Endodermal cell (in vitro differentiated cells): ENCODE measurements at regions not wholly inside any gene's neighbourhood (a gene's known extent, or its start where the extent isn't known, plus 50 kb on each side); places are given as distances from the start of the nearest gene placed in this dataset.

Experiments used
- DNase-seq: peaks from one replicate; pipeline ENCODE4 v3.0.0-alpha.2; 2017
- H3K27ac ChIP-seq: 2 replicates; pipeline ENCODE4 v1.5.1; 2013; ENCODE audit warnings: mild to moderate bottlenecking, low read depth, low read length, moderate library complexity
- H3K27me3 ChIP-seq: 2 replicates; pipeline ENCODE4 v1.6.1; 2013; ENCODE audit warnings: mild to moderate bottlenecking, low read length, moderate library complexity; ENCODE audit not compliant: insufficient read depth, control insufficient read depth, poor library complexity, severe bottlenecking
- H3K36me3 ChIP-seq: 2 replicates; pipeline ENCODE4 v1.7.0; 2013; ENCODE audit warnings: mild to moderate bottlenecking, low read length, moderate library complexity; ENCODE audit not compliant: control insufficient read depth, insufficient read depth
- H3K4me1 ChIP-seq: one replicate; pipeline ENCODE4 v1.7.0; 2013; ENCODE audit warnings: low read length; ENCODE audit not compliant: control insufficient read depth, insufficient read depth
- H3K4me3 ChIP-seq: 2 replicates; pipeline ENCODE4 v1.5.1; 2013; ENCODE audit warnings: mild to moderate bottlenecking, low read length, moderate library complexity
- H3K9ac ChIP-seq: 2 replicates; pipeline ENCODE4 v1.6.1; 2013; ENCODE audit warnings: mild to moderate bottlenecking, low read length, moderate library complexity; ENCODE audit not compliant: poor library complexity, severe bottlenecking; ENCODE audit errors: extremely low read depth
- H3K9me3 ChIP-seq: 2 replicates; pipeline ENCODE4 v1.6.1; 2013; ENCODE audit warnings: mild to moderate bottlenecking, low read length, moderate library complexity; ENCODE audit not compliant: control insufficient read depth
- H3K27ac Mint-ChIP-seq: 2 replicates; pipeline ENCODE4 v1.8.0; 2020; ENCODE audit warnings: mixed read lengths
- H3K27me3 Mint-ChIP-seq: 2 replicates; pipeline ENCODE4 v1.8.0; 2021; ENCODE audit warnings: mild to moderate bottlenecking, mixed read lengths; ENCODE audit not compliant: insufficient read depth
- H3K36me3 Mint-ChIP-seq: 2 replicates; pipeline ENCODE4 v1.8.0; 2020; ENCODE audit warnings: low read depth, mixed read lengths
- H3K4me1 Mint-ChIP-seq: 2 replicates; pipeline ENCODE4 v1.8.0; 2020; ENCODE audit warnings: mixed read lengths
- H3K4me3 Mint-ChIP-seq: 2 replicates; pipeline ENCODE4 v1.8.0; 2020; ENCODE audit warnings: mild to moderate bottlenecking, moderate library complexity, mixed read lengths
- H3K9me3 Mint-ChIP-seq: 2 replicates; pipeline ENCODE4 v1.8.0; 2020; ENCODE audit warnings: mild to moderate bottlenecking, mixed read lengths
- WGBS, 2 experiments: methylation state at CpG; one replicate each; pipeline versions ENCODE4 v1.1.5 to v1.1.7; 2013; ENCODE audit warnings: missing lambda C conversion rate in 2 of 2, mixed read lengths in 1 of 2; ENCODE audit not compliant: insufficient coverage in 1 of 2, insufficient read length in 1 of 2; 5-methylcytosine and 5-hydroxymethylcytosine counted together
- TF ChIP-seq, protein P1 (sequence below): fragments of 200-600 bp; sonication (generic); conservative IDR thresholded peaks from 2 replicates; pipeline ENCODE4 v1.5.0; 2021; ENCODE audit warnings: antibody characterized with exemption, mild to moderate bottlenecking

DNA sequence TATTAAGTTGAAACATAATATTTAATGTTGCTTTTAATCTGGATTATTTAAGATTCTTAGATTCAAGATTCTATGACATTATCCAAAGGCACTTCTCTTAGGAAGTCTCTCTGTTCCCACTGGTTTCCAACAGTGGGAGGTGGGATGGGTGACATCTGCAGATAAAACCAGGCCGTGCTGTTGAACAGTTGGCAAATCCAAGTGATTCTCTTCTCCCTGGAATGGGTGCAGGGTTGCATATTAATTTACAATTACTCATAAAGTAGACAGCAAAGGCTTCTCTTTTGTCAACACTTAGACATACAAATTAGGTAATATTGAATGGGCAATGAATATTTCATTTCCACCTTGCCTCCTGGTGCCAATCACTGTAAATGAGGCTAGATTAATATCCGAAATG is 233.7 kb upstream of the IL12B start:
- no peak overlapping the region for H3K4me3 ChIP-seq
- Mint-ChIP-seq H3K27me3 (peaks cover 14% of the 10 kb centered on the region), H3K4me1 (peaks cover 20% of the 10 kb centered on the region), H3K4me3 (no peak overlapping the region), H3K36me3 (no peaks in the 10 kb centered on the region), H3K27ac (no peak overlapping the region), H3K9me3 (no peaks in the 10 kb centered on the region)
- H3K27ac ChIP-seq: no peak overlapping the region
- WGBS, 2 experiments: 95 to 100% methylated on average over 1 to 2 of the region's 2 CpGs
- no peak overlapping the region for H3K9ac ChIP-seq
- no peaks in the 10 kb centered on the region for H3K36me3 ChIP-seq
- H3K9me3 ChIP-seq: no peaks in the 10 kb centered on the region
- no peak for DNase-seq
- TF ChIP-seq, protein P1, sequence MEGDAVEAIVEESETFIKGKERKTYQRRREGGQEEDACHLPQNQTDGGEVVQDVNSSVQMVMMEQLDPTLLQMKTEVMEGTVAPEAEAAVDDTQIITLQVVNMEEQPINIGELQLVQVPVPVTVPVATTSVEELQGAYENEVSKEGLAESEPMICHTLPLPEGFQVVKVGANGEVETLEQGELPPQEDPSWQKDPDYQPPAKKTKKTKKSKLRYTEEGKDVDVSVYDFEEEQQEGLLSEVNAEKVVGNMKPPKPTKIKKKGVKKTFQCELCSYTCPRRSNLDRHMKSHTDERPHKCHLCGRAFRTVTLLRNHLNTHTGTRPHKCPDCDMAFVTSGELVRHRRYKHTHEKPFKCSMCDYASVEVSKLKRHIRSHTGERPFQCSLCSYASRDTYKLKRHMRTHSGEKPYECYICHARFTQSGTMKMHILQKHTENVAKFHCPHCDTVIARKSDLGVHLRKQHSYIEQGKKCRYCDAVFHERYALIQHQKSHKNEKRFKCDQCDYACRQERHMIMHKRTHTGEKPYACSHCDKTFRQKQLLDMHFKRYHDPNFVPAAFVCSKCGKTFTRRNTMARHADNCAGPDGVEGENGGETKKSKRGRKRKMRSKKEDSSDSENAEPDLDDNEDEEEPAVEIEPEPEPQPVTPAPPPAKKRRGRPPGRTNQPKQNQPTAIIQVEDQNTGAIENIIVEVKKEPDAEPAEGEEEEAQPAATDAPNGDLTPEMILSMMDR: no peak
- no peaks in the 10 kb centered on the region for H3K27me3 ChIP-seq
- peaks cover 3% of the 10 kb centered on the region for H3K4me1 ChIP-seq

DNA sequence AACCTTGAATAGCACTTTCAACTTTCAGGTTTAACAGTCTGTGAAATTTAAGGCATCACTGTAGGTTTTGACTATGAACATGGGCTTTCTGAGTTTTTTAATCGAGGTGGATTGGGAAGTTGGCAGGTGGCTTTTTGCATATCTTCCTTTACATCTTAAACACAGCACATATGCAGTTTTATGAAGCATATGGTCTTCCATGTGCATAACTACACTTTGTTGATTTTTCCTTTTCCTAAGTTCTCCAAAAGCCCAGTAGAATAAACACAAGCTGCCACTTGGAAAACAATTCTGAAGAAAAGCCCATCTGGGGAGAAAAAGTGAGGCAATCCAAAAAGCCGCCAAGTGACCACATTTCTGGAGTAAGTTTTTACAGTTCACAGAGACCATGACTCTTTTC is 236.5 kb upstream of the IL12B start:
- Histone ChIP-seq H3K9ac (no peak overlapping the region), H3K9me3 (no peaks in the 10 kb centered on the region), H3K4me1 (no peaks in the 10 kb centered on the region), H3K4me3 (no peak overlapping the region), H3K27ac (no peak overlapping the region), H3K27me3 (no peaks in the 10 kb centered on the region), H3K36me3 (no peaks in the 10 kb centered on the region)
- Mint-ChIP-seq H3K27ac (no peak overlapping the region), H3K4me1 (peaks cover 18% of the 10 kb centered on the region), H3K27me3 (peaks cover 6% of the 10 kb centered on the region), H3K36me3 (no peaks in the 10 kb centered on the region), H3K4me3 (no peak overlapping the region), H3K9me3 (no peaks in the 10 kb centered on the region)
- DNase-seq: no peak
- WGBS, 2 experiments: 95 to 100% methylated on average over 1 to 2 of the region's 2 CpGs
- TF ChIP-seq, protein P1: no peak

DNA sequence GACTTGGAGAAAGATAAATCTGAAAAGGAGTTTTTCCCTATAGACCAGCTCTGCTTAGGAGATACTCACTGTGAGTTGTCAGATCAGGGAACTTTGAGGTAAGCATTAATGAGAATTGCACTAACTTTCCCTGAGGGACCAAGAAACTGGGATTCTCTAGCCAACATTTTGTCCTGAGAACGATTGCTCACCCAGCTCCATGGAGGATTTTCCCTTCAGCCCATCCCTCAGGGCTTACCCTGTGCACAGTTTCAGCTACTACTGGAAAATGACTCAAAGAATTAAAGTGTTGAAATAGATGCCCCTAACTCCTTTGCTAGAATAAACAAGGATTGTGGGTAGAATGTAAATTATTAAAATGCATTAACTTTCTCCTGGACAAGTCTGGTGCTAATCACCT is 237.2 kb upstream of the IL12B start:
- H3K27ac ChIP-seq: no peak overlapping the region
- TF ChIP-seq, protein P1: no peak
- H3K36me3 ChIP-seq: no peaks in the 10 kb centered on the region
- Mint-ChIP-seq H3K9me3 (no peaks in the 10 kb centered on the region), H3K4me1 (peaks cover 23% of the 10 kb centered on the region), H3K36me3 (no peaks in the 10 kb centered on the region), H3K27me3 (peaks cover 5% of the 10 kb centered on the region), H3K4me3 (no peak overlapping the region), H3K27ac (no peak overlapping the region)
- no peaks in the 10 kb centered on the region for H3K9me3 ChIP-seq
- WGBS, 2 experiments: 92% methylated on average over 1 of the region's 1 CpG; no CpG with 5 or more reads in 1 of the 2 experiments
- no peak overlapping the region for H3K9ac ChIP-seq
- DNase-seq: no peak
- no peak overlapping the region for H3K4me3 ChIP-seq
- H3K27me3 ChIP-seq: no peaks in the 10 kb centered on the region
- H3K4me1 ChIP-seq: no peaks in the 10 kb centered on the region
